ENCODE measurements at regions not wholly inside any gene's neighbourhood (a gene's known extent, or its start where the extent isn't known, plus 50 kb on each side); places are given as distances from the start of the nearest gene placed in this dataset.

DNA sequence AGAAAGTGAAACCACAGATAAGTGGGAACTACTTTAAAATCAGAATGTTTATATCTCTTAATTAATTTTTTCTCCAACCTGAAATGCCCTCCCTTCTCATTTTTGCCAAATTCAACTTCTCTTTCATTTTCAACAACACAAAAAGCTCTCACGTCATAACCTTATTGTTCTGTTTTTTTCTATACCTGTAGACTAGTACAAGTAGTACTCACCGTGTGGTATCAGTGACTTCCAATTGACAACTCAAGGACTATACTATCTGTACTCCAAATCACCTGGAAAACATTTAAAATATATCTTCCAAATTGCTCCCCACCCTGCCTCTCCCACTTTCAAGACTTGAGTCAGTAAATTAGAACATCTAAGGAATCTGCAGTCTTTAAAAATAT is 72.8 kb upstream of the ZNF280D start:
- TF ChIP-seq, protein P1, sequence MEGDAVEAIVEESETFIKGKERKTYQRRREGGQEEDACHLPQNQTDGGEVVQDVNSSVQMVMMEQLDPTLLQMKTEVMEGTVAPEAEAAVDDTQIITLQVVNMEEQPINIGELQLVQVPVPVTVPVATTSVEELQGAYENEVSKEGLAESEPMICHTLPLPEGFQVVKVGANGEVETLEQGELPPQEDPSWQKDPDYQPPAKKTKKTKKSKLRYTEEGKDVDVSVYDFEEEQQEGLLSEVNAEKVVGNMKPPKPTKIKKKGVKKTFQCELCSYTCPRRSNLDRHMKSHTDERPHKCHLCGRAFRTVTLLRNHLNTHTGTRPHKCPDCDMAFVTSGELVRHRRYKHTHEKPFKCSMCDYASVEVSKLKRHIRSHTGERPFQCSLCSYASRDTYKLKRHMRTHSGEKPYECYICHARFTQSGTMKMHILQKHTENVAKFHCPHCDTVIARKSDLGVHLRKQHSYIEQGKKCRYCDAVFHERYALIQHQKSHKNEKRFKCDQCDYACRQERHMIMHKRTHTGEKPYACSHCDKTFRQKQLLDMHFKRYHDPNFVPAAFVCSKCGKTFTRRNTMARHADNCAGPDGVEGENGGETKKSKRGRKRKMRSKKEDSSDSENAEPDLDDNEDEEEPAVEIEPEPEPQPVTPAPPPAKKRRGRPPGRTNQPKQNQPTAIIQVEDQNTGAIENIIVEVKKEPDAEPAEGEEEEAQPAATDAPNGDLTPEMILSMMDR (IDR thresholded peaks at IDR 0.05): no peak
- TF ChIP-seq EP300 (IDR thresholded peaks at IDR 0.05) (no peak), POLR2A (IDR thresholded peaks at IDR 0.05; ENCODE audit: low read depth) (no peak)

All from esophagus muscularis mucosa (tissue), 4 donors.